GM23338 (cell line): ENCODE measurements at regions not wholly inside any gene's neighbourhood (a gene's known extent, or its start where the extent isn't known, plus 50 kb on each side); places are given as distances from the start of the nearest gene placed in this dataset.

Experiments
- ATAC-seq: fragments of 200-7000 bp; cut with Tn5 transposase; 3 replicates; pipeline ENCODE4 v1.9.1; 2020
- DNase-seq: peaks from one replicate; pipeline ENCODE4 v3.0.0-alpha.2; 2015; ENCODE audit warnings: low spot score
- H2AFZ ChIP-seq: fragments of 200-600 bp; sonication (generic); 2 replicates; pipeline ENCODE4 v1.8.0; 2016; ENCODE audit warnings: antibody characterized with exemption, mild to moderate bottlenecking, moderate library complexity
- H3F3A ChIP-seq: fragments of 200-600 bp; sonication (generic); replicated peaks from 2 replicates; pipeline ENCODE4 v1.8.0; 2017; ENCODE audit warnings: antibody characterized with exemption, mixed run types, low read depth
- H3K27ac ChIP-seq: fragments of 200-600 bp; sonication (generic); 2 replicates; pipeline ENCODE4 v1.6.1; 2016; ENCODE audit warnings: low read depth
- H3K27me3 ChIP-seq: fragments of 200-600 bp; sonication (generic); 2 replicates; pipeline ENCODE4 v1.8.0; 2016; ENCODE audit warnings: mild to moderate bottlenecking, mixed run types, moderate library complexity; ENCODE audit not compliant: insufficient read depth
- H3K36me3 ChIP-seq: fragments of 200-600 bp; sonication (generic); 2 replicates; pipeline ENCODE4 v1.8.0; 2016; ENCODE audit warnings: mild to moderate bottlenecking; ENCODE audit not compliant: insufficient read depth
- H3K4me1 ChIP-seq: fragments of 200-600 bp; sonication (generic); 2 replicates; pipeline ENCODE4 v1.8.0; 2016; ENCODE audit warnings: mild to moderate bottlenecking, moderate library complexity; ENCODE audit not compliant: insufficient read depth
- H3K4me2 ChIP-seq: fragments of 200-600 bp; sonication (generic); 2 replicates; pipeline ENCODE4 v1.7.1; 2017; ENCODE audit warnings: mixed run types
- H3K4me3 ChIP-seq: fragments of 200-600 bp; sonication (generic); 2 replicates; pipeline ENCODE4 v1.6.1; 2016; ENCODE audit warnings: mixed run types
- H3K79me2 ChIP-seq: fragments of 200-600 bp; sonication (generic); replicated peaks from 2 replicates; pipeline ENCODE4 v1.8.0; 2017; ENCODE audit warnings: mild to moderate bottlenecking; ENCODE audit not compliant: insufficient read depth
- H3K9me2 ChIP-seq: fragments of 200-600 bp; sonication (generic); 2 replicates; pipeline ENCODE4 v1.8.0; 2017; ENCODE audit not compliant: insufficient read depth
- H4K20me1 ChIP-seq: fragments of 200-600 bp; sonication (generic); replicated peaks from 2 replicates; pipeline ENCODE4 v1.8.0; 2017; ENCODE audit warnings: mild to moderate bottlenecking; ENCODE audit not compliant: insufficient read depth
- H3K27ac Mint-ChIP-seq: 2 replicates; pipeline ENCODE4 v1.8.0; 2020; ENCODE audit warnings: inconsistent platforms, mild to moderate bottlenecking, moderate library complexity, mixed read lengths
- H3K27me3 Mint-ChIP-seq: 3 replicates; pipeline ENCODE4 v1.8.0; 2022; ENCODE audit warnings: low read depth, mild to moderate bottlenecking, moderate library complexity, mixed read lengths, inconsistent platforms; ENCODE audit not compliant: insufficient read depth, poor library complexity
- H3K36me3 Mint-ChIP-seq: 3 replicates; pipeline ENCODE4 v1.8.0; 2021; ENCODE audit warnings: low read depth, mild to moderate bottlenecking, inconsistent platforms, moderate library complexity, mixed read lengths
- H3K4me1 Mint-ChIP-seq: 3 replicates; pipeline ENCODE4 v1.8.0; 2020; ENCODE audit warnings: mild to moderate bottlenecking, inconsistent platforms, mixed read lengths
- H3K4me3 Mint-ChIP-seq: 3 replicates; pipeline ENCODE4 v1.8.0; 2021; ENCODE audit warnings: moderate library complexity, mild to moderate bottlenecking, inconsistent platforms, mixed read lengths
- H3K9me3 Mint-ChIP-seq: 3 replicates; pipeline ENCODE4 v1.8.0; 2020; ENCODE audit warnings: moderate library complexity, mild to moderate bottlenecking, inconsistent platforms, mixed read lengths
- ETS1 ChIP-seq: IDR thresholded peaks from 2 replicates; pipeline ENCODE4 v1.6.1; 2016; ENCODE audit warnings: antibody characterized with exemption
- EZH2phosphoT487 ChIP-seq: fragments of 200-600 bp; sonication (generic); IDR thresholded peaks from one replicate; pipeline ENCODE4 v1.8.1; 2018; ENCODE audit warnings: antibody characterized with exemption; ENCODE audit not compliant: unreplicated experiment
- NANOG ChIP-seq: IDR thresholded peaks from 2 replicates; pipeline ENCODE4 v1.6.1; 2016; ENCODE audit warnings: antibody characterized with exemption, borderline replicate concordance
- ZNF114 ChIP-seq: fragments of 250-450 bp; sonication (Bioruptor Pico); IDR thresholded peaks from 2 replicates; pipeline ENCODE4 v1.5.0; 2020; ENCODE audit warnings: mild to moderate bottlenecking, moderate library complexity
- TF ChIP-seq, protein P1 (sequence below): fragments of 250-450 bp; sonication (Bioruptor Pico); IDR thresholded peaks from 2 replicates; pipeline ENCODE4 v1.5.0; 2020; ENCODE audit warnings: mild to moderate bottlenecking, moderate library complexity
- TF ChIP-seq, protein P2 (sequence below), 2 experiments: fragments of 200-600 bp in 1 of 2; sonication (generic) in 1 of 2; conservative IDR thresholded peaks; 2 replicates each; pipeline versions ENCODE4 v1.5.1 to v1.6.1; 2016 to 2017; ENCODE audit warnings: antibody characterized with exemption in 2 of 2, low read depth in 2 of 2, mild to moderate bottlenecking in 2 of 2, moderate library complexity in 1 of 2

- TF ChIP-seq, protein P1, sequence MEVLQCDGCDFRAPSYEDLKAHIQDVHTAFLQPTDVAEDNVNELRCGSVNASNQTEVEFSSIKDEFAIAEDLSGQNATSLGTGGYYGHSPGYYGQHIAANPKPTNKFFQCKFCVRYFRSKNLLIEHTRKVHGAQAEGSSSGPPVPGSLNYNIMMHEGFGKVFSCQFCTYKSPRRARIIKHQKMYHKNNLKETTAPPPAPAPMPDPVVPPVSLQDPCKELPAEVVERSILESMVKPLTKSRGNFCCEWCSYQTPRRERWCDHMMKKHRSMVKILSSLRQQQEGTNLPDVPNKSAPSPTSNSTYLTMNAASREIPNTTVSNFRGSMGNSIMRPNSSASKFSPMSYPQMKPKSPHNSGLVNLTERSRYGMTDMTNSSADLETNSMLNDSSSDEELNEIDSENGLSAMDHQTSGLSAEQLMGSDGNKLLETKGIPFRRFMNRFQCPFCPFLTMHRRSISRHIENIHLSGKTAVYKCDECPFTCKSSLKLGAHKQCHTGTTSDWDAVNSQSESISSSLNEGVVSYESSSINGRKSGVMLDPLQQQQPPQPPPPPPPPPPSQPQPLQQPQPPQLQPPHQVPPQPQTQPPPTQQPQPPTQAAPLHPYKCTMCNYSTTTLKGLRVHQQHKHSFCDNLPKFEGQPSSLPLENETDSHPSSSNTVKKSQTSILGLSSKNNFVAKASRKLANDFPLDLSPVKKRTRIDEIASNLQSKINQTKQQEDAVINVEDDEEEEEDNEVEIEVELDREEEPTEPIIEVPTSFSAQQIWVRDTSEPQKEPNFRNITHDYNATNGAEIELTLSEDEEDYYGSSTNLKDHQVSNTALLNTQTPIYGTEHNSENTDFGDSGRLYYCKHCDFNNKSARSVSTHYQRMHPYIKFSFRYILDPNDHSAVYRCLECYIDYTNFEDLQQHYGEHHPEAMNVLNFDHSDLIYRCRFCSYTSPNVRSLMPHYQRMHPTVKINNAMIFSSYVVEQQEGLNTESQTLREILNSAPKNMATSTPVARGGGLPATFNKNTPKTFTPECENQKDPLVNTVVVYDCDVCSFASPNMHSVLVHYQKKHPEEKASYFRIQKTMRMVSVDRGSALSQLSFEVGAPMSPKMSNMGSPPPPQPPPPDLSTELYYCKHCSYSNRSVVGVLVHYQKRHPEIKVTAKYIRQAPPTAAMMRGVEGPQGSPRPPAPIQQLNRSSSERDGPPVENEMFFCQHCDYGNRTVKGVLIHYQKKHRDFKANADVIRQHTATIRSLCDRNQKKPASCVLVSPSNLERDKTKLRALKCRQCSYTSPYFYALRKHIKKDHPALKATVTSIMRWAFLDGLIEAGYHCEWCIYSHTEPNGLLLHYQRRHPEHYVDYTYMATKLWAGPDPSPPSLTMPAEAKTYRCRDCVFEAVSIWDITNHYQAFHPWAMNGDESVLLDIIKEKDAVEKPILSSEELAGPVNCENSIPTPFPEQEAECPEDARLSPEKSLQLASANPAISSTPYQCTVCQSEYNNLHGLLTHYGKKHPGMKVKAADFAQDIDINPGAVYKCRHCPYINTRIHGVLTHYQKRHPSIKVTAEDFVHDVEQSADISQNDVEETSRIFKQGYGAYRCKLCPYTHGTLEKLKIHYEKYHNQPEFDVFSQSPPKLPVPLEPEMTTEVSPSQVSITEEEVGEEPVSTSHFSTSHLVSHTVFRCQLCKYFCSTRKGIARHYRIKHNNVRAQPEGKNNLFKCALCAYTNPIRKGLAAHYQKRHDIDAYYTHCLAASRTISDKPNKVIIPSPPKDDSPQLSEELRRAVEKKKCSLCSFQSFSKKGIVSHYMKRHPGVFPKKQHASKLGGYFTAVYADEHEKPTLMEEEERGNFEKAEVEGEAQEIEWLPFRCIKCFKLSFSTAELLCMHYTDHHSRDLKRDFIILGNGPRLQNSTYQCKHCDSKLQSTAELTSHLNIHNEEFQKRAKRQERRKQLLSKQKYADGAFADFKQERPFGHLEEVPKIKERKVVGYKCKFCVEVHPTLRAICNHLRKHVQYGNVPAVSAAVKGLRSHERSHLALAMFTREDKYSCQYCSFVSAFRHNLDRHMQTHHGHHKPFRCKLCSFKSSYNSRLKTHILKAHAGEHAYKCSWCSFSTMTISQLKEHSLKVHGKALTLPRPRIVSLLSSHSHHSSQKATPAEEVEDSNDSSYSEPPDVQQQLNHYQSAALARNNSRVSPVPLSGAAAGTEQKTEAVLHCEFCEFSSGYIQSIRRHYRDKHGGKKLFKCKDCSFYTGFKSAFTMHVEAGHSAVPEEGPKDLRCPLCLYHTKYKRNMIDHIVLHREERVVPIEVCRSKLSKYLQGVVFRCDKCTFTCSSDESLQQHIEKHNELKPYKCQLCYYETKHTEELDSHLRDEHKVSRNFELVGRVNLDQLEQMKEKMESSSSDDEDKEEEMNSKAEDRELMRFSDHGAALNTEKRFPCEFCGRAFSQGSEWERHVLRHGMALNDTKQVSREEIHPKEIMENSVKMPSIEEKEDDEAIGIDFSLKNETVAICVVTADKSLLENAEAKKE (CRISPR knock-in tag): no peak
Observed at GRCh38 chr12:28618171-28618570, 427.9 kb downstream of the CCDC91 start (continued).

DNA sequence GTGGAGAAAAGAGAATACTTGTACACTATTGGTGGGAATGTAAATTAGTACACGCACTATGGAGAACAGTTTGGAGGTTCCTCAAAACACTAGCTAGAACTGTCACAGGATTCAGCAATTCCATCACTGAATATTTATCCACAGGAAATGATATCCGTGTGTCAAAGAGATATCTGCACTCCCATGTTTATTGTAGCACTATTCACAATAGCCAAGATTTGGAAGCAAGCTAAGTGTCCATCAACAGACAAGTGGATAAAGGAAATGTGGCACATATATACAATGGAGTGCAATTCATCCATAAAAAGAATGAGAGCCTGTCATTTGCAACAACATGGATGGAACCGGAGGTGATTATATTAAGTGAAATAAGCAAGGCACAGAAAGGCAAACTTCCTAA is 428.5 kb downstream of the CCDC91 start:
- H3K36me3 ChIP-seq: no peaks in the 10 kb centered on the region
- Mint-ChIP-seq H3K27me3 (no peaks in the 10 kb centered on the region), H3K4me3 (no peak overlapping the region), H3K4me1 (no peaks in the 10 kb centered on the region), H3K27ac (no peak overlapping the region), H3K36me3 (no peaks in the 10 kb centered on the region), H3K9me3 (no peaks in the 10 kb centered on the region)
- no peaks in the 10 kb centered on the region for H3K4me1 ChIP-seq
- no peaks in the 10 kb centered on the region for H4K20me1 ChIP-seq
- DNase-seq (no peak), ATAC-seq (no peak)
- no peaks in the 10 kb centered on the region for H3K79me2 ChIP-seq
- TF ChIP-seq NANOG (no peak), ZNF114 (CRISPR knock-in tag) (no peak), ETS1 (no peak), EZH2phosphoT487 (no peak)
- TF ChIP-seq, protein P2, sequence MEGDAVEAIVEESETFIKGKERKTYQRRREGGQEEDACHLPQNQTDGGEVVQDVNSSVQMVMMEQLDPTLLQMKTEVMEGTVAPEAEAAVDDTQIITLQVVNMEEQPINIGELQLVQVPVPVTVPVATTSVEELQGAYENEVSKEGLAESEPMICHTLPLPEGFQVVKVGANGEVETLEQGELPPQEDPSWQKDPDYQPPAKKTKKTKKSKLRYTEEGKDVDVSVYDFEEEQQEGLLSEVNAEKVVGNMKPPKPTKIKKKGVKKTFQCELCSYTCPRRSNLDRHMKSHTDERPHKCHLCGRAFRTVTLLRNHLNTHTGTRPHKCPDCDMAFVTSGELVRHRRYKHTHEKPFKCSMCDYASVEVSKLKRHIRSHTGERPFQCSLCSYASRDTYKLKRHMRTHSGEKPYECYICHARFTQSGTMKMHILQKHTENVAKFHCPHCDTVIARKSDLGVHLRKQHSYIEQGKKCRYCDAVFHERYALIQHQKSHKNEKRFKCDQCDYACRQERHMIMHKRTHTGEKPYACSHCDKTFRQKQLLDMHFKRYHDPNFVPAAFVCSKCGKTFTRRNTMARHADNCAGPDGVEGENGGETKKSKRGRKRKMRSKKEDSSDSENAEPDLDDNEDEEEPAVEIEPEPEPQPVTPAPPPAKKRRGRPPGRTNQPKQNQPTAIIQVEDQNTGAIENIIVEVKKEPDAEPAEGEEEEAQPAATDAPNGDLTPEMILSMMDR (conservative IDR thresholded peaks at IDR 0.05; ENCODE audit: low read depth in 2 of 2): no peak
- H3K4me3 ChIP-seq: no peak overlapping the region
- no peak overlapping the region for H3K27ac ChIP-seq
- no peak overlapping the region for H2AFZ ChIP-seq
- no peaks in the 10 kb centered on the region for H3K27me3 ChIP-seq
- no peaks in the 10 kb centered on the region for H3K9me2 ChIP-seq
- no peak overlapping the region for H3K4me2 ChIP-seq
- H3F3A ChIP-seq: no peaks in the 10 kb centered on the region
